Transverse colon (tissue), 4 donors: ENCODE measurements at regions not wholly inside any gene's neighbourhood (a gene's known extent, or its start where the extent isn't known, plus 50 kb on each side); places are given as distances from the start of the nearest gene placed in this dataset.

ENCODE experiments used
- EP300 ChIP-seq: sonication (generic); formaldehyde crosslinking; IDR thresholded peaks from one replicate; pipeline ENCODE4 v1.6.1; 2017; ENCODE audit warnings: antibody characterized with exemption, low read depth
- POLR2A ChIP-seq: fragments of 450-650 bp; IDR thresholded peaks from one replicate; pipeline ENCODE4 v1.6.1; 2016; ENCODE audit warnings: antibody characterized with exemption, mild to moderate bottlenecking, moderate library complexity
- POLR2AphosphoS5 ChIP-seq, 3 donors: sonication (generic); formaldehyde crosslinking; IDR thresholded peaks; one replicate each; pipeline ENCODE4 v1.6.1; 2016; ENCODE audit warnings: antibody characterized with exemption in 3 of 3
- TF ChIP-seq, protein P1 (sequence below), 5 experiments: fragments of 200-600 bp in 3 of 5; fragments of 450-650 bp in 2 of 5; sonication (generic) in 3 of 5; IDR thresholded peaks; 1 replicate in 2 of 5; 2 replicates in 3 of 5; pipeline ENCODE4 v1.5.1; 2016 to 2017; ENCODE audit warnings: antibody characterized with exemption in 5 of 5, inconsistent platforms in 3 of 5, mild to moderate bottlenecking in 2 of 5, moderate library complexity in 1 of 5

- no peak for TF ChIP-seq POLR2A
- TF ChIP-seq, protein P1, sequence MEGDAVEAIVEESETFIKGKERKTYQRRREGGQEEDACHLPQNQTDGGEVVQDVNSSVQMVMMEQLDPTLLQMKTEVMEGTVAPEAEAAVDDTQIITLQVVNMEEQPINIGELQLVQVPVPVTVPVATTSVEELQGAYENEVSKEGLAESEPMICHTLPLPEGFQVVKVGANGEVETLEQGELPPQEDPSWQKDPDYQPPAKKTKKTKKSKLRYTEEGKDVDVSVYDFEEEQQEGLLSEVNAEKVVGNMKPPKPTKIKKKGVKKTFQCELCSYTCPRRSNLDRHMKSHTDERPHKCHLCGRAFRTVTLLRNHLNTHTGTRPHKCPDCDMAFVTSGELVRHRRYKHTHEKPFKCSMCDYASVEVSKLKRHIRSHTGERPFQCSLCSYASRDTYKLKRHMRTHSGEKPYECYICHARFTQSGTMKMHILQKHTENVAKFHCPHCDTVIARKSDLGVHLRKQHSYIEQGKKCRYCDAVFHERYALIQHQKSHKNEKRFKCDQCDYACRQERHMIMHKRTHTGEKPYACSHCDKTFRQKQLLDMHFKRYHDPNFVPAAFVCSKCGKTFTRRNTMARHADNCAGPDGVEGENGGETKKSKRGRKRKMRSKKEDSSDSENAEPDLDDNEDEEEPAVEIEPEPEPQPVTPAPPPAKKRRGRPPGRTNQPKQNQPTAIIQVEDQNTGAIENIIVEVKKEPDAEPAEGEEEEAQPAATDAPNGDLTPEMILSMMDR (IDR thresholded peaks at IDR 0.05): no peak
- no peak for TF ChIP-seq EP300
- no peak for TF ChIP-seq POLR2AphosphoS5 (IDR thresholded peaks at IDR 0.05)
These were observed 319.0 kb upstream of the CXCR4 start for GRCh38 chr2:136436936-136437335.
